Keratinocyte (primary cell): ENCODE measurements at regions not wholly inside any gene's neighbourhood (a gene's known extent, or its start where the extent isn't known, plus 50 kb on each side); places are given as distances from the start of the nearest gene placed in this dataset.

Experiments used
- EZH2 ChIP-seq: IDR thresholded peaks from one replicate; pipeline ENCODE4 v1.6.1; 2012; ENCODE audit warnings: inconsistent platforms, mild to moderate bottlenecking, low read length, moderate library complexity
- TF ChIP-seq, protein P1 (sequence below), 3 experiments: IDR thresholded peaks in 1 of 3; conservative IDR thresholded peaks in 1 of 3; optimal IDR thresholded peaks in 1 of 3; 2 replicates in 2 of 3; 3 replicates in 1 of 3; pipeline versions ENCODE3 to v1.5.1; 2011; ENCODE audit warnings: low read length in 3 of 3, mild to moderate bottlenecking in 3 of 3, moderate library complexity in 2 of 3, control low read depth in 1 of 3, inconsistent platforms in 1 of 3; ENCODE audit not compliant: insufficient read depth in 2 of 3; ENCODE audit errors: extremely low read depth in 1 of 3

DNA sequence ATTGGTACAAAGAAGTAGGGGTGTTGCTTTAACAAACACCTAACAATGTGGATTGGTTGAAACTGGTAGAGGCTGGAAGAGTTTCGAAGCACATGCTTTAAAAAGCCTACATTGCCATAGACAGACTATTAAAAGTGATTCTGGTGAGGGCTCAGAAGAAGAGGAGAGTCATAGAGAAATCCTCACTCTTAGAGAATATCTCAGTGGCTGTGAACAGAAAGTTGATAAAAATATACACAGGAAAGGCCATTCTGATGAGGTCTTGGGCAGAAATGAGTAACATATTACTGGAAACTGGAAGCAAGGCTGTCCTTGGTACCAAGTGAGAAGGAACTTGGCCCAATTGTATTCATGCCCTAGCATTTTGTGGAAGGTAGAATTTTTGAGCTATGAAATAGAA, 173.7 kb upstream of the CRBN start:
- TF ChIP-seq, protein P1, sequence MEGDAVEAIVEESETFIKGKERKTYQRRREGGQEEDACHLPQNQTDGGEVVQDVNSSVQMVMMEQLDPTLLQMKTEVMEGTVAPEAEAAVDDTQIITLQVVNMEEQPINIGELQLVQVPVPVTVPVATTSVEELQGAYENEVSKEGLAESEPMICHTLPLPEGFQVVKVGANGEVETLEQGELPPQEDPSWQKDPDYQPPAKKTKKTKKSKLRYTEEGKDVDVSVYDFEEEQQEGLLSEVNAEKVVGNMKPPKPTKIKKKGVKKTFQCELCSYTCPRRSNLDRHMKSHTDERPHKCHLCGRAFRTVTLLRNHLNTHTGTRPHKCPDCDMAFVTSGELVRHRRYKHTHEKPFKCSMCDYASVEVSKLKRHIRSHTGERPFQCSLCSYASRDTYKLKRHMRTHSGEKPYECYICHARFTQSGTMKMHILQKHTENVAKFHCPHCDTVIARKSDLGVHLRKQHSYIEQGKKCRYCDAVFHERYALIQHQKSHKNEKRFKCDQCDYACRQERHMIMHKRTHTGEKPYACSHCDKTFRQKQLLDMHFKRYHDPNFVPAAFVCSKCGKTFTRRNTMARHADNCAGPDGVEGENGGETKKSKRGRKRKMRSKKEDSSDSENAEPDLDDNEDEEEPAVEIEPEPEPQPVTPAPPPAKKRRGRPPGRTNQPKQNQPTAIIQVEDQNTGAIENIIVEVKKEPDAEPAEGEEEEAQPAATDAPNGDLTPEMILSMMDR (optimal IDR thresholded peaks at IDR 0.05 in 1 of 3, IDR thresholded peaks at IDR 0.05 in 1 of 3, conservative IDR thresholded peaks at IDR 0.05 in 1 of 3; ENCODE audit: extremely low read depth in 1 of 3, insufficient read depth in 2 of 3, low read length in 3 of 3), result no peak
- TF ChIP-seq EZH2, result no peak
